Left colon (tissue), 2 donors: ENCODE measurements at regions not wholly inside any gene's neighbourhood (a gene's known extent, or its start where the extent isn't known, plus 50 kb on each side); places are given as distances from the start of the nearest gene placed in this dataset.
"Not testable (repeated sequence)": the region's sequence is repeated elsewhere in the genome, so short reads cannot be mapped to it uniquely, and the experiment has no call there.

Experiments used
- ATAC-seq: fragments of 200-7000 bp; cut with Tn5 transposase; one replicate; pipeline ENCODE4 v1.9.1; 2020; ENCODE audit warnings: mild to moderate bottlenecking, moderate library complexity
- DNase-seq, 2 donors: peaks; one replicate each; pipeline ENCODE4 v3.0.0-alpha.2; 2020
- intact Hi-C, 2 donors: fragments of 100-400 bp; cut with DNase I in 1 of 2; cut with micrococcal nuclease in 1 of 2; formaldehyde crosslinking; loops; one replicate each; pipeline versions ENCODE4 v1.11.2 to v1.14.0; 2022; cut with DNase I, micrococcal nuclease
- donor health status: DM: no; HTN: no; CAD: no.
- donor health status: DM: yes; HTN: yes; CAD: no.

DNA sequence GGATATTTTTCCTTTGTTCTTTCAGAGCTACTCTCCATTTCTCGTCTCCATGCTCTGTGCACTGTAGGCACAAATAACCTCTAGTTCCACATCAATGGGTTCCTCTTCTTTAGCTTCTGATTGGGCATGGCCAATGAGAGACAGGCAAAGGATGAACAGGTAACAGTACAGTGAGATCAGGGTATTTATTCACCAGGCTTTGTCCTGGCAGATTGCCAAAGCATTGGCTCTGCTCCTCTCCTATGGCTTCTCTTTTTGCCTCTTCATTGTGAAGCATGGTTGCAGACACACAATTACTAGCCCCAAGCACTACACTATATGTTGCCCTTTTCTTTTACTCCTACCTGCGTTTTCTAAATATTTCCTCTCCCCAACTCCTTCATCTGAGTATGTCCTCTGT, 215.1 kb upstream of the ARRDC3 start:
- DNase-seq = no peak
- ATAC-seq = no peak
- intact Hi-C loops = no loop called here

- DNase-seq (no peak), ATAC-seq (no peak)
- intact Hi-C loops = no loop called here
Measured at GRCh38 chr5:91595424-91595823, 212.3 kb upstream of the ARRDC3 start.

GRCh38 chr5:91591076-91591475, 208.0 kb upstream of the ARRDC3 start:
- ATAC-seq (no peak), DNase-seq (no peak)
- intact Hi-C loops = no loop called here

DNA sequence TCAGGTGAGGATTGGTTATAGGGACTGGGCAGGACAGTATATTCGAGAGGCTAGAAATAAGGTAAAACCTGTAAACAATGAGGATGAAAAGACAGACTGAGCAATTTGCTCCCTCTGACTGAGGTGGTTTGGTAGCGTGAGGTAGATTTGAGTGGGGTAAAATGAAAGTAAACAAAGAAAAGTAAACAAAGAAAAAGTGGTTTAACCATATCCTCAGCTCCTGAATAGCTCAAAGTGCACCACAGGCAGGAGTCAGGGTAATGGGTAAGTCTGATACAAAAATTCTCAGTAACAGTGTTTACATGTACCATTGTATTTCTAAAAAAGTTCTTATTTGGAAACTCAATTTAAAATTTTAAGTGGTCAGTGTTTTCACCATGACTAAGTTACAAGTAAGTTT, 203.1 kb upstream of the ARRDC3 start:
- no peak for DNase-seq
- intact Hi-C loops = no loop called here
- no peak for ATAC-seq

- intact Hi-C loops = no loop called here
- ATAC-seq = no peak
Measured at GRCh38 chr5:91584352-91584751, 201.2 kb upstream of the ARRDC3 start.

GRCh38 chr5:91566012-91566411, 182.9 kb upstream of the ARRDC3 start:
- intact Hi-C loops, DNase-seq, ATAC-seq: not testable (repeated sequence)

More at GRCh38 chr5:91584352-91584751, 201.2 kb upstream of the ARRDC3 start:
- no peak for DNase-seq

DNA sequence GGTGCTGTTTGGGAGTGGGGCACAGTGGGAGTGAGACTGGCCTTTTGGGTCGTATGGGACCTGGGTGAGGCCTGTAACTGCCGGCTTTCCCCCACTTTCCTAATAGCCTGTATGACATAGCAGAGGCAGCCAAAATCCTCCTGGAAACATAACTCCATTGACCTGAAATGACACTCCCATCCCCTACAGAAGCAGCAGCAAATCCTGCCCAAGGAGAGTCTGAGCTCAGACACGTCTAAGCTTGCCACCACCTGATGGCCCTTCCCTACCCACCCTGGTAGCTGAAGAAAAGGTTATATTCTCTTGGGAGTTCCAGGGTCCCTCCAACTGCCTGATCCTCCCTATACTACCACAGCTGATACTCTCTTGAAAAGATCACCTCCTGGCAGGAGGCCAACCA, 179.8 kb upstream of the ARRDC3 start:
- no peak for DNase-seq
- no peak for ATAC-seq
- intact Hi-C loops = no loop called here

DNA sequence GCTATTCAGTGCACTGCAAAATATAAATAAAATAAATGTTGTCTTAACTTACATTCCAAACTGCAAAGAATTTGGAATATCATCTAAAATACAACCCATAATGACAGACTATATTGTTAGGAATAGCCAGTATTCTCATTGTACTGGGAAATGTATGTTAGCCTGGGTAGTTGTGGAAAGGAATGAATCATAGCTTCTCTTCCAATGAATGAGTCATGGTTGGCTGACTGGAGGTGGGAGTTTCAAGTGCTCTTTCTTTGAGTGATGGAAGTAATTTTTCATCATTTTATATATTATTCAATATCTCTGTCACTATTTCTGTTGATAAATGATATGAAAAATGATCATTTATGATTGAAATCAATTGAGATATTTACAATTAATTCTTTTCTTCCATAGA, 158.6 kb upstream of the ARRDC3 start:
- no peak for DNase-seq
- no peak for ATAC-seq
- intact Hi-C loops = no loop called here

DNA sequence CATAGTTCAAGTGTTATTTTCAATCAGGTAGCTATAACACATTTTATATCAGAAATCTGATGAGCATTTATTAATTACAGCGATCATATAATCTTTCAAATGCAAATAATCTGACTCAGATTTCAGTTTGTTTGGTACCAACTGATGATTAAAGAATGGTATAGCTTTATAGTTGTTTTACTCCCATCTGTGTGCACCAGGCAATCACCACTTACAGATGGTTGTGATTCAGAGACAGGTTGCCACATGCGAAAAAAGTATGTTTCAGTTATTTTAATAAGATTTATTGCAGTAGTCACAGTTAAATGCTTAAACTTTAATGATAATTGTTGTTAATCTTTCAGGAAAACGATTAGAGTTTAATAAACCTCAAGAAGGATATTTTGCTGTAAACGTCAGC, 155.1 kb upstream of the ARRDC3 start:
- DNase-seq (no peak), ATAC-seq (no peak)
- intact Hi-C loops = no loop called here

GRCh38 chr5:91535499-91535898, 152.4 kb upstream of the ARRDC3 start:
- DNase-seq (no peak), ATAC-seq (no peak)
- intact Hi-C loops = no loop called here

GRCh38 chr5:91534332-91534731, 151.2 kb upstream of the ARRDC3 start:
- DNase-seq = no peak
- intact Hi-C loops = no loop called here
- no peak for ATAC-seq

DNA sequence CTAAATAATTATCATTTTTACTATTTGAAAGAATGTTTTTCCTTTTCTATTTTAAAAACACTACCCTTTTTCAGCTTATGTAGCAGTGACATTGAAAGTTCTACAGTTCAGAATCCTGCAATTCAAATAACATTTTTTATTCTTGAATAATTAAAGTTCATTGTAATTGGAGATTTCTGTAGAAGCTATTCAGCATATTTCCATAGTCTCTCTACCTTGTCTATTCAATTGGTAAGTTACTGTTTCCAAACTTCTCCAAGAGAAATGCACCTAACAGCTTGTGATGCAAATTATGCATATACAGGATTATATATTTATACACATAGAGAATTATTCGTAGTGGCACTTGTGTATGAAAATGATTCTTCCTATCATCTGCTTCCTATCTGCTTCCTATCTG, 149.7 kb upstream of the ARRDC3 start:
- intact Hi-C loops = no loop called here
- no peak for ATAC-seq
- DNase-seq = no peak

DNA sequence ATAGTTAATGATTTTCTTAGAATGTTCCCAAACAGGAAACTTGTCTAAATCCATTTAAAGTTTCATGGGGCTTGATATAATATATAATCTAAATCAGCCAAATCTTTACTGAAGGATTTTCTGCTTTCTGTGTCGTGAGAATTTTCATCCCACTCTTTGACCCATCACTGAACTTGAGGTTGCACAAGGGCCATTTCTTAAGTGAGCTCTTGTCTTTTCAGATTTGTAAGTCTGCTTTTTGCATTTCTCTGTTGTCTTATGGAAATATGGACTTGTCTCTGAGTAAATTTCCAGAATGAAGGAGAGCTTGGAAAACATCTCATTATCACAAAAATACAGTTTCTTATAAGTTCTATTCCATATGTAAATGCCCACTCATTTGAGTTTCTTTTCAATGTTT, 149.2 kb upstream of the ARRDC3 start:
- DNase-seq (no peak), ATAC-seq (no peak)
- intact Hi-C loops = no loop called here

DNA sequence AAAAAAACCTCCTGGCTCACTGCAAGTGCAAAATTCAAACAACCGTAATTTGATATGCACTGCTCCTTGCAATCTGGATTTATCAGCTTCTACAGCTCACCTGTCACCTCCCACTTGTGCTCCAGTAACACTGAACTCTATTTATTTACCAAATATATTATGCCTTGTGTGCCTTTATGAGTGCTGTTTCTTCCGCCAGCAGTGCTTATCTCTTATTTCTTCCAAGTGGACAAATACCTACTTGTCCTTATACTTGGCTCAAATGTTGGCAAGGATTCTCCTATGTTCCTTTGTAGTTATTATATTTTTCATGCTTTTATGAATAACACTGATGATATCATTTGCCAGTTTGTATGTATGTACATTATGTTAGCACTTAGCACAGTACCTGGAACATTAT, 145.7 kb upstream of the ARRDC3 start:
- DNase-seq (no peak), ATAC-seq (no peak)
- intact Hi-C loops = no loop called here

DNA sequence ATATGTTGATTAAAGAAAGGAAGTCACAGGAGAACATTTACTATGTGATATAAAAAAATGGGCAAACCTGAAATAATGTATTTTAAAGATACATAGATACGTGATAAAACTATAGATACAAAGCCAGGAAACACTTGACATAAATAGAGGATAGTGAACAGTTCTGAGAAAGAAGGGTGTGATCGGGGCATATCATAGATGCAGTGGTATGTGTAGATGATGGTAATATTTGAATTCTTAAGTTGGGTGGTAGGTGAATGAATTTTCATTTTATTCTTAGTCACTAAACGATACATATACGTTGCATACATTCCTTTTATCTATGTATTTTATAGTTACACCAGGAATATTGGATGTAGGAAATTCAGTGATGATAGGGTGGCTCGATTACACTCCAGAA, 138.7 kb upstream of the ARRDC3 start:
- intact Hi-C loops = no loop called here
- no peak for DNase-seq
- ATAC-seq = no peak

- intact Hi-C loops = no loop called here
- DNase-seq (no peak), ATAC-seq (no peak)
Measured at GRCh38 chr5:91521334-91521733, 138.2 kb upstream of the ARRDC3 start.

GRCh38 chr5:91514400-91514799, 131.3 kb upstream of the ARRDC3 start:
- no peak for DNase-seq
- no peak for ATAC-seq
- intact Hi-C loops = no loop called here

DNA sequence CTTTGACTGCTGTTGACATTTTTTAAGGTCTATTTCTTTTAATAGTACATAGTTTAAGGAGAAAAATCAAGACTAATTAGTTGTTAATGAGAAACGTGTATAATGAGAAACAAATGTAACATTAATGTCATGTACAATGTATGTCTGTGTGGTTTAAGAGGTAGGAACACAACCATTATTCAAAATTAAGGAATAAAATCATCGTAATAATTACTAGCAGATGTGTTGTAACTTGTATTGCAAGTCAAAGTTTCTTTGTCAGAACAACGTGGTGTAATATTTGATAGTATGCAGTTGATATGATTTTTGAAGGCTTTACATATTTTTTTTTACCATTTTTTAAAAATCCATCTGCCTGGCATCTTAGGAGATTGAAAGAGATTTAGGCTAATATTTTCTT, 120.2 kb upstream of the ARRDC3 start:
- ATAC-seq (no peak), DNase-seq (no peak)
- intact Hi-C loops = no loop called here

GRCh38 chr5:91500758-91501157, 117.6 kb upstream of the ARRDC3 start:
- no peak for DNase-seq
- intact Hi-C loops = no loop called here
- no peak for ATAC-seq

DNA sequence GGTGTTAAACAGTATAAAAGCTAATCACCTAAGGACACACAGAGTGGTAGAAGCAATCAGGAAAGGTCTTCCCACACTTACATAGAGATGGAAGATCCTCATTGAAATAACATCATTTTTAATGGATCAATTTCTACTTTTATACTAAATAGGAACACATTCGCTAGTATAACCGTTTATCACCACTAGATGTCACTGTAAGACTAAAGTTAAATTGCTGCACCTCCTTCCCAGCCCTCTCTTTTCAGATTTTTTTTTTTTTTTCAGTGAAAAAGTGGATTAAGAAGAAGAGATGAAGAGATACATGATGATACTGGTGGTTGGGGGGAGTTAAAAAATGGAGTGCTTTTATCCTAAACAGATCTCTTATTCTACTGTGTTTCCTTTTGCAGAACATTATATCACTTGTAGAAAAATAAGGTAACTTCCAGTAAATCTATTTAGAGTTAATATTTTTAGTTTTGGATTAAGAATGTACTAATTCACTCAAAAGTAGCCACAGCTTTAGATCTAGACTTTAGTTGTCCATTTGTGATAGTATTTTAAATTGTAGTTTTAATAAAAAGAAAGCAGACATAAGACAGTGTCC, 116.9 kb upstream of the ARRDC3 start:
- DNase-seq = no peak
- no peak for ATAC-seq
- intact Hi-C loops = no loop called here

- no peak for ATAC-seq
Measured at GRCh38 chr5:91495699-91496098, 112.6 kb upstream of the ARRDC3 start.

More at GRCh38 chr5:91495699-91496098, 112.6 kb upstream of the ARRDC3 start:
- no peak for DNase-seq
- intact Hi-C loops = no loop called here
